WERI-Rb-1 (cell line): ENCODE measurements at regions not wholly inside any gene's neighbourhood (a gene's known extent, or its start where the extent isn't known, plus 50 kb on each side); places are given as distances from the start of the nearest gene placed in this dataset.

Experiments used
- DNase-seq: peaks from one replicate; pipeline ENCODE4 v3.0.0-alpha.2; 2020
- H3K27ac ChIP-seq: fragments of 250-450 bp; sonication (Bioruptor Pico); 2 replicates; pipeline ENCODE4 v1.5.1; 2020; ENCODE audit warnings: mild to moderate bottlenecking, moderate library complexity
- H3K27me3 ChIP-seq: fragments of 250-450 bp; sonication (Bioruptor Pico); 2 replicates; pipeline ENCODE4 v1.5.1; 2021; ENCODE audit warnings: mild to moderate bottlenecking, low read depth, moderate library complexity; ENCODE audit not compliant: insufficient read depth, severe bottlenecking
- H3K36me3 ChIP-seq: fragments of 250-450 bp; sonication (Bioruptor Pico); 2 replicates; pipeline ENCODE4 v1.5.1; 2020; ENCODE audit warnings: mild to moderate bottlenecking, moderate library complexity
- H3K4me3 ChIP-seq: 2 replicates; pipeline ENCODE4 v1.5.1; 2011; ENCODE audit warnings: low read depth, mild to moderate bottlenecking, control low read depth, low read length
- H3K9me3 ChIP-seq: fragments of 250-450 bp; sonication (Bioruptor Pico); 2 replicates; pipeline ENCODE4 v1.5.1; 2021; ENCODE audit warnings: mild to moderate bottlenecking, moderate library complexity; ENCODE audit not compliant: severe bottlenecking
- CTCF ChIP-seq: IDR thresholded peaks from 2 replicates; pipeline ENCODE4 v1.5.1; 2011; ENCODE audit warnings: low read depth, mild to moderate bottlenecking, control low read depth, inconsistent platforms, low read length

DNA sequence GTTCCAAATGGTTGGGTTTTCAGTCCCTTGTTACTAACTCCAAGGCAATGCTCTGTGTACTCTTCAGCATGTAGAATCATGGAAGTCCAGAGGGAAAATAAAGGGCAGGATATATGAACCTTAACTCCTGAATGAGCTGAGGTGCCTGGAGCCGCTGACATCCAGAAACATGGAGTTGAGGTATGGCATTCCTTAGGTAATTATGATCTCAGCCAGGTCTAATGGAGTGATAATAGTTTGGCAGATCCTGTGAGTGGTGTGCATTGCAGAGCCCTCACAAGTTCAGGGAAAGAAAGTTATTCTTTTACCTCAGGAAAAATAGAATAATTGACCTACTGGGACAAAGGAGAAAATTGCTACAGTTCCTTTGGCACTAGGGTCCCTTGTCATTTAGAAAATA, 369.1 kb downstream of the ZNF608 start:
- Histone ChIP-seq H3K27ac (no peak overlapping the region), H3K27me3 (no peaks in the 10 kb centered on the region), H3K9me3 (peaks cover 4% of the 10 kb centered on the region), H3K36me3 (no peaks in the 10 kb centered on the region), H3K4me3 (no peak overlapping the region)
- TF ChIP-seq CTCF: no peak
- no peak for DNase-seq

DNA sequence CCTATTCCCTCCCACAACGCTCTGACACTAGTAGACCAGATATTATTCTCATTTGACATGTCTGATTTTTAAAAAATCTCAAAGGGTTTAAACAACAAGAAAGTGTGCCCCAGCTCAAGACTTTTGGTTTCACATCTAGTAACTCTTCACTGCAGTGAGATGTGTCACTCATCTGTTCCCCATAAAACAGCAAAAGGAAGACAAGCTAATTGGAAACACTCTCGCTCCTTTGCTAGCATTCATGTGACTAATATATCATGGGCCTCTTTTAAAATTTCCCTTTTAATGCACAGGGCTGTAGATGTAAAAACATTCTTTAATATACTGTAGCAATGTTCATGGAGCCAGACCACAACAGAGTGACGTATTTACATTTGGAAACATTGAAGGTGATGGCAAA, 372.6 kb downstream of the ZNF608 start:
- H3K27me3 ChIP-seq: no peaks in the 10 kb centered on the region
- H3K4me3 ChIP-seq: no peak overlapping the region
- H3K9me3 ChIP-seq: no peaks in the 10 kb centered on the region
- DNase-seq: no peak
- no peak for TF ChIP-seq CTCF
- no peak overlapping the region for H3K27ac ChIP-seq
- H3K36me3 ChIP-seq: no peaks in the 10 kb centered on the region

- no peak for TF ChIP-seq CTCF
- no peak for DNase-seq
- no peak overlapping the region for H3K4me3 ChIP-seq
- H3K27ac ChIP-seq: no peak overlapping the region
- H3K9me3 ChIP-seq: no peaks in the 10 kb centered on the region
- H3K27me3 ChIP-seq: no peaks in the 10 kb centered on the region
- H3K36me3 ChIP-seq: no peaks in the 10 kb centered on the region
Observed at GRCh38 chr5:124372457-124372856, 374.0 kb downstream of the ZNF608 start.

- no peak overlapping the region for H3K4me3 ChIP-seq
- no peak for TF ChIP-seq CTCF
- no peaks in the 10 kb centered on the region for H3K9me3 ChIP-seq
- DNase-seq: no peak
- no peak overlapping the region for H3K27ac ChIP-seq
- H3K27me3 ChIP-seq: no peaks in the 10 kb centered on the region
- H3K36me3 ChIP-seq: no peaks in the 10 kb centered on the region
Observed at GRCh38 chr5:124371111-124371706, 375.2 kb downstream of the ZNF608 start.

- no peak for TF ChIP-seq CTCF
- no peaks in the 10 kb centered on the region for H3K27me3 ChIP-seq
- no peak overlapping the region for H3K4me3 ChIP-seq
- no peak overlapping the region for H3K27ac ChIP-seq
- no peak for DNase-seq
- no peaks in the 10 kb centered on the region for H3K36me3 ChIP-seq
- no peaks in the 10 kb centered on the region for H3K9me3 ChIP-seq
Observed at GRCh38 chr5:124370601-124371000, 375.8 kb downstream of the ZNF608 start.

GRCh38 chr5:124365361-124365801, 381.1 kb downstream of the ZNF608 start:
- Histone ChIP-seq H3K27ac (no peak overlapping the region), H3K9me3 (no peaks in the 10 kb centered on the region), H3K36me3 (no peaks in the 10 kb centered on the region), H3K27me3 (no peaks in the 10 kb centered on the region), H3K4me3 (no peak overlapping the region)
- no peak for TF ChIP-seq CTCF
- DNase-seq: peak; percentile 28
